ENCODE measurements at regions not wholly inside any gene's neighbourhood (a gene's known extent, or its start where the extent isn't known, plus 50 kb on each side); places are given as distances from the start of the nearest gene placed in this dataset.

GRCh38 chr12:128133321-128134073 lies 133.5 kb upstream of the TMEM132C start:
- no peak for TF ChIP-seq CTCF (IDR thresholded peaks at IDR 0.05)
- TF ChIP-seq ZFX (IDR thresholded peaks at IDR 0.05; ENCODE audit: borderline replicate concordance): no peak
- no peak overlapping the region for H3K27ac ChIP-seq

DNA sequence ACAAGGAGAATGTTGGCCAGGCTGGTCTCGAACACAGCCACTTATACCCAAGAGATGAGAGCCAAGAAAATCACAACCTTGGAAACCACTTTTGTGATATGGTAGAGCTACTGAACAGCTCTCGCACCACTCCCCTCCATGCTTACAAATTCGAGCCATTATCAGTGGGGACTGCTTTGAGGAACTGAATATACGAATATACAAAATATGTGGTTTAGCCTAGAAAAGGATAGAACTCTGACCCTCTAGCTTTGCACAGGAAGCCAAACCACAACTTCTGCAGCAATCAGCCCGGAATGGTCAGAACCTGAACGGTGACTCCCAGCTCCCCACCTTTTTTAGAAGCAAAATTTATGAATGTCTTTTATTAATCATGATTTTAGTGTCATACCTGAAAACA lies 129.8 kb upstream of the TMEM132C start:
- no peak overlapping the region for H3K27ac ChIP-seq
- TF ChIP-seq CTCF (IDR thresholded peaks at IDR 0.05): no peak
- no peak for TF ChIP-seq ZFX (IDR thresholded peaks at IDR 0.05; ENCODE audit: borderline replicate concordance)

- no peak overlapping the region for H3K27ac ChIP-seq
- TF ChIP-seq ZFX (IDR thresholded peaks at IDR 0.05; ENCODE audit: borderline replicate concordance) (no peak), CTCF (IDR thresholded peaks at IDR 0.05) (no peak)
Measured at GRCh38 chr12:128138125-128138524, 128.8 kb upstream of the TMEM132C start.

DNA sequence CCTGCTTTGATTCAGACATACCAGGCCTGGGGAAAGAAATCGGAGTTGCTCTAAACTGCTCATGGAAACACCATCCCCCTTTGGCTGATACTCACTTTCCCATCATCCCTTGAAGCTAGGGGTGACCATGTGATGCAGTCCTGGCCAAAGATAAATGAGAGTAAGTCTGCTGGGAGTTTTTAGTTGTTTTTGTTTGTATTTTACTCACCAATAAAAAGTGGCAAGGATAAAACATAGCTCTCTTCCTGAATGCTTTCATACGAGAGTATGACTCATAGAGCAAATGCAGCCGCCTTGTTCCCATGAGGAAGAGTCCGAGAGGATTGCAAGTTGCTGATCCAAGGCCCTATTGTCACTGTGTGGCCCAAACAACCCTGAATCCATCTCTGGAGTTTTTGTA lies 126.4 kb upstream of the TMEM132C start:
- H3K27ac ChIP-seq: no peak overlapping the region
- TF ChIP-seq CTCF (IDR thresholded peaks at IDR 0.05) (no peak), ZFX (IDR thresholded peaks at IDR 0.05; ENCODE audit: borderline replicate concordance) (no peak)

GRCh38 chr12:128150961-128151360 lies 116.0 kb upstream of the TMEM132C start:
- no peak overlapping the region for H3K27ac ChIP-seq
- no peak for TF ChIP-seq ZFX (IDR thresholded peaks at IDR 0.05; ENCODE audit: borderline replicate concordance)
- no peak for TF ChIP-seq CTCF (IDR thresholded peaks at IDR 0.05)

- TF ChIP-seq ZFX (IDR thresholded peaks at IDR 0.05; ENCODE audit: borderline replicate concordance) (no peak), CTCF (IDR thresholded peaks at IDR 0.05) (no peak)
- H3K27ac ChIP-seq: no peak overlapping the region
Measured at GRCh38 chr12:128155571-128155970, 111.4 kb upstream of the TMEM132C start.

GRCh38 chr12:128163086-128163485 lies 103.9 kb upstream of the TMEM132C start:
- no peak overlapping the region for H3K27ac ChIP-seq
- TF ChIP-seq ZFX (IDR thresholded peaks at IDR 0.05; ENCODE audit: borderline replicate concordance) (no peak), CTCF (IDR thresholded peaks at IDR 0.05) (no peak)
